HUES48 (cell line): ENCODE measurements at regions not wholly inside any gene's neighbourhood (a gene's known extent, or its start where the extent isn't known, plus 50 kb on each side); places are given as distances from the start of the nearest gene placed in this dataset.
"Not testable (repeated sequence)": the region's sequence is repeated elsewhere in the genome, so short reads cannot be mapped to it uniquely, and the experiment has no call there.

Experiments
- H3K27ac ChIP-seq: one replicate; pipeline ENCODE4 v1.7.0; 2013; ENCODE audit warnings: low read depth, low read length, inconsistent platforms
- H3K27me3 ChIP-seq: 2 replicates; pipeline ENCODE4 v1.6.1; 2013; ENCODE audit warnings: mild to moderate bottlenecking, low read length; ENCODE audit not compliant: control insufficient read depth, insufficient read depth
- H3K36me3 ChIP-seq: 2 replicates; pipeline ENCODE4 v1.6.1; 2013; ENCODE audit warnings: low read length; ENCODE audit not compliant: control insufficient read depth, insufficient read depth
- H3K4me1 ChIP-seq: 2 replicates; pipeline ENCODE4 v1.6.1; 2013; ENCODE audit warnings: mild to moderate bottlenecking, low read length; ENCODE audit not compliant: control insufficient read depth, insufficient read depth
- H3K4me3 ChIP-seq: 2 replicates; pipeline ENCODE4 v1.5.1; 2013; ENCODE audit warnings: mild to moderate bottlenecking, low read depth, low read length
- H3K9ac ChIP-seq: 2 replicates; pipeline ENCODE4 v1.6.1; 2013; ENCODE audit warnings: mild to moderate bottlenecking, low read depth, low read length, moderate library complexity
- H3K9me3 ChIP-seq: 2 replicates; pipeline ENCODE4 v1.6.1; 2013; ENCODE audit warnings: low read length; ENCODE audit not compliant: control insufficient read depth, insufficient read depth

GRCh38 chr3:106089806-106090205, 221.0 kb upstream of the CBLB start:
- no peaks in the 10 kb centered on the region for H3K36me3 ChIP-seq
- no peaks in the 10 kb centered on the region for H3K27me3 ChIP-seq
- no peaks in the 10 kb centered on the region for H3K9me3 ChIP-seq
- no peak overlapping the region for H3K4me3 ChIP-seq
- no peak overlapping the region for H3K9ac ChIP-seq
- H3K4me1 ChIP-seq, result no peaks in the 10 kb centered on the region
- no peak overlapping the region for H3K27ac ChIP-seq

GRCh38 chr3:106092792-106093191, 224.0 kb upstream of the CBLB start:
- no peaks in the 10 kb centered on the region for H3K9me3 ChIP-seq
- no peak overlapping the region for H3K4me3 ChIP-seq
- H3K9ac ChIP-seq, result no peak overlapping the region
- no peaks in the 10 kb centered on the region for H3K4me1 ChIP-seq
- no peaks in the 10 kb centered on the region for H3K36me3 ChIP-seq
- H3K27me3 ChIP-seq, result no peaks in the 10 kb centered on the region
- H3K27ac ChIP-seq, result no peak overlapping the region

GRCh38 chr3:106093616-106094015, 224.8 kb upstream of the CBLB start:
- Histone ChIP-seq H3K27ac (no peak overlapping the region), H3K4me3 (no peak overlapping the region), H3K27me3 (no peaks in the 10 kb centered on the region), H3K4me1 (no peaks in the 10 kb centered on the region), H3K9me3 (0 out of 2 replicates have a peak, but pooled peaks cover 2% of the 10 kb centered on the region), H3K9ac (no peak overlapping the region), H3K36me3 (no peaks in the 10 kb centered on the region)

- Histone ChIP-seq H3K4me1 (no peaks in the 10 kb centered on the region), H3K27ac (no peak overlapping the region), H3K9ac (no peak overlapping the region), H3K4me3 (no peak overlapping the region), H3K9me3 (0 out of 2 replicates have a peak, but pooled peaks cover 5% of the 10 kb centered on the region), H3K27me3 (no peaks in the 10 kb centered on the region), H3K36me3 (no peaks in the 10 kb centered on the region)
Measured at GRCh38 chr3:106097817-106098435, 229.1 kb upstream of the CBLB start.

GRCh38 chr3:106103383-106103782, 234.6 kb upstream of the CBLB start:
- Histone ChIP-seq H3K27ac (no peak overlapping the region), H3K9me3 (peaks cover 8% of the 10 kb centered on the region), H3K4me1 (no peaks in the 10 kb centered on the region), H3K36me3 (no peaks in the 10 kb centered on the region), H3K27me3 (no peaks in the 10 kb centered on the region), H3K9ac (no peak overlapping the region), H3K4me3 (no peak overlapping the region)

GRCh38 chr3:106104078-106104477, 235.3 kb upstream of the CBLB start:
- Histone ChIP-seq H3K36me3 (no peaks in the 10 kb centered on the region), H3K27ac (no peak overlapping the region), H3K27me3 (no peaks in the 10 kb centered on the region), H3K9me3 (peaks cover 8% of the 10 kb centered on the region), H3K4me3 (no peak overlapping the region), H3K9ac (no peak overlapping the region), H3K4me1 (no peaks in the 10 kb centered on the region)

GRCh38 chr3:106108925-106109324, 240.1 kb upstream of the CBLB start:
- peaks cover 7% of the 10 kb centered on the region for H3K9me3 ChIP-seq
- no peaks in the 10 kb centered on the region for H3K4me1 ChIP-seq

GRCh38 chr3:106112561-106112960, 243.7 kb upstream of the CBLB start:
- H3K9me3 ChIP-seq, H3K36me3 ChIP-seq, H3K4me1 ChIP-seq, H3K4me3 ChIP-seq, H3K27ac ChIP-seq, H3K9ac ChIP-seq, H3K27me3 ChIP-seq: not testable (repeated sequence)

More at GRCh38 chr3:106108925-106109324, 240.1 kb upstream of the CBLB start:
- Histone ChIP-seq H3K4me3 (no peak overlapping the region), H3K36me3 (no peaks in the 10 kb centered on the region), H3K27ac (no peak overlapping the region), H3K9ac (no peak overlapping the region), H3K27me3 (no peaks in the 10 kb centered on the region)

- Histone ChIP-seq H3K9ac (no peak overlapping the region), H3K27me3 (no peaks in the 10 kb centered on the region), H3K4me1 (no peaks in the 10 kb centered on the region), H3K4me3 (no peak overlapping the region), H3K9me3 (0 out of 2 replicates have a peak, but pooled peaks cover 3% of the 10 kb centered on the region), H3K27ac (no peak overlapping the region), H3K36me3 (no peaks in the 10 kb centered on the region)
Measured at GRCh38 chr3:106113747-106114146, 244.9 kb upstream of the CBLB start.

- Histone ChIP-seq H3K4me3 (no peak overlapping the region), H3K36me3 (no peaks in the 10 kb centered on the region), H3K27me3 (no peaks in the 10 kb centered on the region), H3K4me1 (no peaks in the 10 kb centered on the region), H3K9me3 (0 out of 2 replicates have a peak, but pooled peaks cover 3% of the 10 kb centered on the region), H3K9ac (no peak overlapping the region), H3K27ac (no peak overlapping the region)
Measured at GRCh38 chr3:106114220-106114619, 245.4 kb upstream of the CBLB start.

- H3K9me3 ChIP-seq, result 0 out of 2 replicates have a peak, but pooled peaks cover 3% of the 10 kb centered on the region
- H3K27me3 ChIP-seq, result no peaks in the 10 kb centered on the region
- no peak overlapping the region for H3K4me3 ChIP-seq
- H3K36me3 ChIP-seq, result no peaks in the 10 kb centered on the region
- no peaks in the 10 kb centered on the region for H3K4me1 ChIP-seq
- H3K9ac ChIP-seq, result no peak overlapping the region
- no peak overlapping the region for H3K27ac ChIP-seq
Measured at GRCh38 chr3:106114848-106115247, 246.0 kb upstream of the CBLB start.
